ENCODE measurements at regions not wholly inside any gene's neighbourhood (a gene's known extent, or its start where the extent isn't known, plus 50 kb on each side); places are given as distances from the start of the nearest gene placed in this dataset.
A peak's percentile ranks its signal among the peaks of the same experiment; 100 is the strongest.

DNA sequence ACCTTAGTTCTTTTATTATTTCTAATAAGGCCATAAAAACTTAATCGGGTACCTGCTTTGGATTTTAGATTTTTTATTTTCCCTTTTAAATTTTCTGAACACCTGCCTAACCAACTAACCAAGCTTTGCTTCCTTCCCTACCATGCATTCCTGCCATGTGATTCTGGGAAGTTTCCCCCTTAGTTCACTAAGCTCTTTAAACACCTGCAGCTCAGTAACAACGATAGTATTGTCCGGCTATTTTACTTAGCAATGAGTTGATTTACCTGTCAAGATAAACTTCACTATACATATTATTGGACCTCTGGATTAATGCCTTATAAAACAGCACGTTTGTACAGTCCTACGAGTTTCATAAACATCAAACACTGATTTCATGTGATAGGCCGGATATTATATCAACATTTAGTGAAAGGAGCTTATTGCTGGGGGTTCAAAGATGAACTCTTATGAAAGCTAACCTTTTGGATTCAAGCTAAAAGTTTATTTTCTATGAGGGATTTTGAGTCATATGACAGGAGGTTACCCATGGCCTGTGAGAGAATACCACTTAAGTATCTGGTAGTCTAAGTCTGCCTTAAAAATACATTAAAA lies 81.0 kb upstream of the STARD13 start:
- Histone ChIP-seq H3K27me3 (no peaks in the 10 kb centered on the region), H3K9me3 (replicated peaks in 1 of 11) (peaks cover 0 to 13% (median 7%) of the 10 kb centered on the region in 11 experiments; a peak in 11 of 22 replicates), H3K36me3 (no peaks in the 10 kb centered on the region), H3K4me2 (peak overlapping the region in 7 of 11 experiments; percentile 64 to 81 (median 70); a peak in 12 of 22 replicates), H3K4me1 (peaks cover 21 to 64% (median 39%) of the 10 kb centered on the region in 10 experiments), H3K9ac (peak overlapping the region in 1 of 11 experiments; percentile 9; a peak in 1 of 22 replicates), H4K20me1 (no peaks in the 10 kb centered on the region), H3K4me3 (no peak overlapping the region), H3K27ac (peak overlapping the region in 2 of 11 experiments; percentile 41 to 47; a peak in 3 of 22 replicates)
- no peak for TF ChIP-seq Cebpa-rat (IDR thresholded peaks at IDR 0.05)

DNA sequence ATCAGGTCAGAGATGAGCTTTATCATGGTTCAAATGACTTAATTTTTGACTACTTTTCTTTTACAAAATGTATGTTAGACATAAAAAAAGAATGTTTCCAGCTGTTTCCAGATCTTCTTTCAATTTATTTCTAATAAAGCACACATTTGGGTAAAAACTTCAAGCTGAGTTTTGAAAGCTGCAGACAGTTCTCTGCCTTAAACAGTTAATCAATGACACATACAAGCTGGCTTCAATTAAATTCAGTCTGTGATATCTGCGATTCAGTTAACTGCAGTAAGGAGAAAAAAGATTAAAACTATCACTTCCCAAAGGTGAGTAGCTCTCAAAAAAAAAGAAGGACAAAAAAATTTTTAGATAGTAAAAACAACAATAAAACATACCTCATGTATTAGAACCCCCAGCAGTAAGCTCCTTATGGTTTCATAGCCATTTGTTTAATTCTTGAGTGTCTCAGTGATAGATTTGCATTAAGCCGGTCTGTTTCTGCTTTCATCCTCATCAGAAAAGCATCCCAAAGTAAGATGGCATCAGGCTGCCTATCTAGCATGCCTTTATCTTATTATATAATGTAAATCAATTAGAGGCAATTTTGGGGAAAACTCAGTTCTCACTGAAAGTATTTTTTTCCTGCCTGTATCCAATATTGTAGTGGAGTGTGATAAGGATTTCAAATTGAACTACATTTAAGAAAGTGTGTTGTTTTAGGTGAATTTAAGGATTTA lies 81.8 kb upstream of the STARD13 start:
- peak overlapping the region; percentile 64 to 81 (median 74) for H3K4me2 ChIP-seq
- H3K27me3 ChIP-seq = no peaks in the 10 kb centered on the region
- H3K9ac ChIP-seq = no peak overlapping the region; a peak in 1 of 22 replicates
- H3K4me1 ChIP-seq = peaks cover 21 to 58% (median 39%) of the 10 kb centered on the region in 10 experiments
- peaks cover 0 to 6% (median 0%) of the 10 kb centered on the region in 11 experiments; a peak in 5 of 22 replicates for H3K9me3 ChIP-seq (replicated peaks in 1 of 11)
- H3K27ac ChIP-seq = peak overlapping the region in 9 of 11 experiments; percentile 33 to 65 (median 43); a peak in 14 of 22 replicates
- no peaks in the 10 kb centered on the region for H3K36me3 ChIP-seq
- H4K20me1 ChIP-seq = no peaks in the 10 kb centered on the region
- no peak overlapping the region for H3K4me3 ChIP-seq
- TF ChIP-seq Cebpa-rat (IDR thresholded peaks at IDR 0.05) = no peak

GRCh38 chr13:33367926-33368325 lies 82.4 kb upstream of the STARD13 start:
- TF ChIP-seq Cebpa-rat (IDR thresholded peaks at IDR 0.05) = no peak
- Histone ChIP-seq H4K20me1 (no peaks in the 10 kb centered on the region), H3K36me3 (no peaks in the 10 kb centered on the region), H3K9me3 (replicated peaks in 1 of 11) (peaks cover 0 to 5% (median 0%) of the 10 kb centered on the region in 11 experiments; a peak in 2 of 22 replicates), H3K4me3 (no peak overlapping the region), H3K27ac (peak overlapping the region in 10 of 11 experiments; percentile 15 to 65 (median 44); a peak in 16 of 22 replicates), H3K4me2 (peak overlapping the region; percentile 64 to 81 (median 74)), H3K9ac (peak overlapping the region in 5 of 11 experiments; percentile 6 to 47 (median 16); a peak in 6 of 22 replicates), H3K27me3 (no peaks in the 10 kb centered on the region), H3K4me1 (peaks cover 21 to 53% (median 34%) of the 10 kb centered on the region in 10 experiments)

- no peaks in the 10 kb centered on the region for H3K36me3 ChIP-seq
- no peak for TF ChIP-seq Cebpa-rat (IDR thresholded peaks at IDR 0.05)
- H3K9me3 ChIP-seq (replicated peaks in 1 of 11) = peaks cover 0 to 2% (median 0%) of the 10 kb centered on the region in 11 experiments; a peak in 1 of 22 replicates
- no peak overlapping the region for H3K4me3 ChIP-seq
- H3K4me1 ChIP-seq = peaks cover 21 to 44% (median 31%) of the 10 kb centered on the region in 10 experiments
- no peaks in the 10 kb centered on the region for H4K20me1 ChIP-seq
- H3K27me3 ChIP-seq = no peaks in the 10 kb centered on the region
- H3K4me2 ChIP-seq = peak overlapping the region; percentile 64 to 81 (median 74); a peak in 21 of 22 replicates
- H3K9ac ChIP-seq = no peak overlapping the region
- H3K27ac ChIP-seq = peak overlapping the region in 1 of 11 experiments; percentile 33; a peak in 2 of 22 replicates
Observed at GRCh38 chr13:33369073-33369472, 83.5 kb upstream of the STARD13 start.

DNA sequence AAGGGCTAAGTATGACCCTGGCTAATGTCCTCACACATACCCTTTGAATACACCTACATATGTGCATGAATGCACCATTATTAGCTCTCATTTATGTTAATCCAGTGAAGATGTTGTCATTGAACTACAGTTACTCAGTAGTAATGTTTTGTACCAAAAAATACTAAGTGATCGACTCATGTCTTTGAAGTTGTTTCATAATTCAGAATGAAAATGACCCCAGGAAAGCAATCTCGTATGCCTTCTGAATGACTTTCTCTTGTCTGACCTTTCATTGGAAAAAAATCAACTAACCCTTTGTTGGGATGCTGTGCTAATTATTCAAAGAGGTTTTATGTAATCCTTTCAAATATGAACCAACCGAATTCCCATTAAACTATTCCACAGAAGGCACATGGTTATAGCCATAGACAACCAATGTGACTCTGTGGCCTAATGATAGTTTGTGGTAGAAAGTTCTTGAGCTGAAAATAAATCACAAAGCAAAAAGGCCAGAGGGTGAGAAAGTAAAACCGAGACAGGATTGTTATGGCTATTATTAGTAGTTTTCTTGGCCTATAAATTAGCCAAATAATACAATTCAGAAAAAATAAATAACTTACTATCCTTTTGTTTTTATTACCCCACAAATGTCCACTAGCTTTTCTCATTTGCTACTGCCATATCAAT lies 86.8 kb upstream of the STARD13 start:
- no peak overlapping the region for H3K4me2 ChIP-seq
- H3K36me3 ChIP-seq = no peaks in the 10 kb centered on the region
- no peak overlapping the region for H3K27ac ChIP-seq
- no peak overlapping the region for H3K9ac ChIP-seq
- H3K4me3 ChIP-seq = no peak overlapping the region
- H3K27me3 ChIP-seq = no peaks in the 10 kb centered on the region
- H4K20me1 ChIP-seq = no peaks in the 10 kb centered on the region
- H3K9me3 ChIP-seq (replicated peaks in 1 of 11) = peaks cover 0 to 30% (median 4%) of the 10 kb centered on the region in 11 experiments; a peak in 12 of 22 replicates
- no peak for TF ChIP-seq Cebpa-rat (IDR thresholded peaks at IDR 0.05)
- peaks cover 17 to 20% (median 19%) of the 10 kb centered on the region in 10 experiments for H3K4me1 ChIP-seq

DNA sequence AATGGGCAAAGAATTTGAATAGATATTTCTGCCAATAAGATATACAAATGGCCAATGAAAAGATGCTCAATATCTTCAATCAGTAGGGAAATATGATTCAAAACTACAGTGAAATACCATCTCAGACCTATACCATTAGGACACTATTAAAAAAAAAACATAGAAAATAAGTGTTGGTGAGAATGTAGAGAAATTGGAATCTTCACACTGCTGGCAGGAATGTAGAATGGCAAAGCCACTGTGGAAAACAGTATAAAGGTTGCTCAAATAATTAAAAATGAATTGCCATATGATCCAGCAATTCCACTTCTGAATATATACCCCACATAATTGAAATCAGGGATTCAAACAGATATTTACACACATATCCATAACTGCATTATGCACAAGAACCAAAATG lies 88.1 kb upstream of the STARD13 start:
- Histone ChIP-seq H3K9me3 (replicated peaks in 1 of 11) (peaks cover 0 to 30% (median 4%) of the 10 kb centered on the region in 11 experiments; a peak in 12 of 22 replicates), H3K9ac (no peak overlapping the region), H3K27me3 (no peaks in the 10 kb centered on the region), H3K27ac (no peak overlapping the region), H4K20me1 (no peaks in the 10 kb centered on the region), H3K4me3 (no peak overlapping the region), H3K36me3 (no peaks in the 10 kb centered on the region), H3K4me2 (no peak overlapping the region), H3K4me1 (peaks cover 5 to 8% (median 7%) of the 10 kb centered on the region in 10 experiments)
- no peak for TF ChIP-seq Cebpa-rat (IDR thresholded peaks at IDR 0.05)

DNA sequence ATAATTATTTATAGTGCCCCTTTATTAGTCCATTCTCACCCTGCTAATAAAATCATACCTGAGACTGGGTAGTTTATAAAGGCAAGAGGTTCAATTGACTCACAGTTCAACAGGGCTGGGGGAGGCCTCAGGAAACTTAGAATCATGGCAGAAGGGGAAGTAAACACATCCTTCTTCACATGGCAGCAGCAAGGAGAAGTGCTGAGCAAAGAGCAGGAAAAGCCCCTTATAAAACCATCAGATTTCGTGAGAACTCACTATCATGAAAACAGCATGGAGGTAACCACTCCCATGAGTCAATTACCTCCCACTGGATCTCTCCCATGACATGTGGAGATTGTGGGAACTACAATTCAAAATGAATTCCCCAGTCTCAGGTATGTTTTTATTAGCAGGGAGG lies 89.9 kb upstream of the STARD13 start:
- H3K27me3 ChIP-seq = no peaks in the 10 kb centered on the region
- H3K27ac ChIP-seq = no peak overlapping the region
- no peak overlapping the region for H3K4me3 ChIP-seq
- H3K9me3 ChIP-seq (replicated peaks in 1 of 11) = peaks cover 0 to 30% (median 4%) of the 10 kb centered on the region in 11 experiments; a peak in 12 of 22 replicates
- no peak overlapping the region for H3K9ac ChIP-seq
- no peak for TF ChIP-seq Cebpa-rat (IDR thresholded peaks at IDR 0.05)
- H3K36me3 ChIP-seq = no peaks in the 10 kb centered on the region
- H3K4me2 ChIP-seq = no peak overlapping the region
- no peaks in the 10 kb centered on the region for H3K4me1 ChIP-seq
- H4K20me1 ChIP-seq = no peaks in the 10 kb centered on the region

- H4K20me1 ChIP-seq = no peaks in the 10 kb centered on the region
- H3K9ac ChIP-seq = no peak overlapping the region
- H3K4me2 ChIP-seq = no peak overlapping the region
- peaks cover 0 to 30% (median 4%) of the 10 kb centered on the region in 11 experiments; a peak in 12 of 22 replicates for H3K9me3 ChIP-seq (replicated peaks in 1 of 11)
- H3K4me1 ChIP-seq = no peaks in the 10 kb centered on the region
- TF ChIP-seq Cebpa-rat (IDR thresholded peaks at IDR 0.05) = no peak
- H3K27me3 ChIP-seq = no peaks in the 10 kb centered on the region
- no peaks in the 10 kb centered on the region for H3K36me3 ChIP-seq
- H3K27ac ChIP-seq = no peak overlapping the region
- no peak overlapping the region for H3K4me3 ChIP-seq
Observed at GRCh38 chr13:33376212-33376611, 90.7 kb upstream of the STARD13 start.

- Histone ChIP-seq H4K20me1 (no peaks in the 10 kb centered on the region), H3K27me3 (no peaks in the 10 kb centered on the region), H3K9ac (no peak overlapping the region), H3K4me1 (no peaks in the 10 kb centered on the region), H3K36me3 (no peaks in the 10 kb centered on the region), H3K9me3 (replicated peaks in 1 of 11) (peaks cover 0 to 30% (median 4%) of the 10 kb centered on the region in 11 experiments; a peak in 12 of 22 replicates), H3K4me2 (no peak overlapping the region), H3K4me3 (no peak overlapping the region), H3K27ac (no peak overlapping the region)
- TF ChIP-seq Cebpa-rat (IDR thresholded peaks at IDR 0.05) = no peak
Observed at GRCh38 chr13:33377411-33377810, 91.9 kb upstream of the STARD13 start.
